ENCODE measurements at regions not wholly inside any gene's neighbourhood (a gene's known extent, or its start where the extent isn't known, plus 50 kb on each side); places are given as distances from the start of the nearest gene placed in this dataset.
A peak's percentile ranks its signal among the peaks of the same experiment; 100 is the strongest.
"Not testable (repeated sequence)": the region's sequence is repeated elsewhere in the genome, so short reads cannot be mapped to it uniquely, and the experiment has no call there.

DNA sequence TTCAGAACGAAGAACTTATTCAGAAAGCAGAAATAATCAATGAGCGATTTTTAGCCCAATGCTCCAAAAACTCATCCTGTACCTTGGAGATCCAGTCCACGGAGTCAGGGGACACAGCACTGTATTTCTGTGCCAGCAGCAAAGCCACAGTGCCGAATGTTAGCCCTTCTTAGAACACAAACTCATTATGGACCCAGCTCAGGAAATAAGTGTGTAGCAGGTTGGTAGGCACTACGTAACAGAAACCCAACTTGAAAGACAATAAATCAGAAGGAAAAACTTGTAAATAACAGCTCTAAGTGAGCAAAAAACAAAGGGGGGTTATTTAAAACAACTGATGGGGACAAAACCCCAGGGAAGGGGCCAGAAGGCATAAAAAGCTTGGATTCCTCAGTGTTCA lies 112.0 kb upstream of the PRSS1 start:
- DNase-seq (ENCODE audit: low spot score): no peak

DNA sequence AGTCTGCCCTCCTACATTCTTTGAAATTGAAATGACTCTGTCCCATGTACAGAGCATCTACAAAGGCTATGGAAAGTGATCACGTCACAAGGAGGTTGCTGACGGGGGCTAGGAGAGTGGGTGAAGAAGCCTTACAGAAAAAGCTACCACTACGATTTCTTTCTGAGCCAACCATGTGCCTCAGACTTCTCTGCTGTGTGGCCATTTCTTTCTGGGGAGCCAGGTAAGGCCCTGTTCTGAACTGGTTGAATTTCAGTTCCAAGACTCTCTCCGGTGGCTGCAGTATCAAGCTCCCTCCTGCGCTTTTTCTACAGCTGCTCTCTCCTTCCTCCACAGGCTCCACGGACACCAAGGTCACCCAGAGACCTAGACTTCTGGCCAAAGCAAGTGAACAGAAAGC lies 112.5 kb upstream of the PRSS1 start:
- DNase-seq (ENCODE audit: low spot score): no peak

GRCh38 chr7:142636107-142636506 lies 113.2 kb upstream of the PRSS1 start:
- DNase-seq (ENCODE audit: low spot score): not testable (repeated sequence)

- DNase-seq (ENCODE audit: low spot score): peak; percentile 68
Observed at GRCh38 chr7:142632271-142633134, 116.8 kb upstream of the PRSS1 start.

GRCh38 chr7:142629588-142630260 lies 119.5 kb upstream of the PRSS1 start:
- no peak for DNase-seq (ENCODE audit: low spot score)

- no peak for DNase-seq (ENCODE audit: low spot score)
Observed at GRCh38 chr7:142628945-142629344, 120.3 kb upstream of the PRSS1 start.

GRCh38 chr7:142627223-142627622 lies 122.0 kb upstream of the PRSS1 start:
- not testable (repeated sequence) for DNase-seq (ENCODE audit: low spot score)

DNA sequence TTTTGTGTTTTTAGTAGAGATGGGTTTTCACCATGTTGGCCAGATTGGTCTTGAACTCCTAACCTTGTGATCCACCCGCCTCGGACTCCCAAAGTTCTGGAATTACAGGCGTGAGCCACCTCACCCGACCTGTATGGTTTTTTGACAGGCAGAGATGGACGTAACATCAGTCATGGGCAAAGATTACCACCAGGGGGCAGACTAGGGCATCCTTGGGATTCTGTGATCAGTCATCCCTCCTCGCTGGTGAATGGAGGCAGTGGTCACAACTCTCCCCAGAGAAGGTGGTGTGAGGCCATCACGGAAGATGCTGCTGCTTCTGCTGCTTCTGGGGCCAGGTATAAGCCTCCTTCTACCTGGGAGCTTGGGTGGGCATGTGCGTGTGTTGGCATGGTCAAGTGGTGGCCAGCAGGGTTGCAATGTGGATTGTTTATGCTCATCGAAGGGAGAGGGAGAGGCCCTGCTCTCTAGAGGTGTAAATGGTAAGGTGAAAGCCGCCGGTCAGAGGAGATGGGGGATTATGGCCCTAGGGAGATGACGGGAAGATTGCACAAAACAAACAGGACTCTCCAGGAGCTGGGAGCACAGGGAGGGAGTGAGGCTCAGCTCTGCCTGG lies 122.7 kb upstream of the PRSS1 start:
- DNase-seq (ENCODE audit: low spot score): peak; percentile 73

- not testable (repeated sequence) for DNase-seq (ENCODE audit: low spot score)
Observed at GRCh38 chr7:142625216-142625615, 124.1 kb upstream of the PRSS1 start.

DNA sequence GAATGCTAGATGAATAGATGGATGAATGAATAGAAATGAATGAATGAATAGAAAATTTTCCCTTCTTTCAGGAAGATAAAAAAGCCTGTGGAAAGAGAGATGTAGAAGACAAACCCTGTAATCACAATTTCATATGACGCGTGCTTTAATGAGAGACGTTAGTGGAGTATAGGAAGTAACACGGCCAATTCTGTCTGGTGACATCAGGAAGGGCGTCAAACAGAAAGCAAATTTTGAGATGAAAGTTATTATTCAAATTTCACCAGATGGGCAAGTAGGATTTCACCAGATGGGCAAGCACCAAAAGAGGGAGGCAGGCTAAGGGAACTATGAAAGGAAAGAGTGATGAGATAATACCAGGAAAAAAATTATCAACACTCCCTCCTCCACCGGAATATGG lies 128.9 kb upstream of the PRSS1 start:
- DNase-seq (ENCODE audit: low spot score): no peak

GRCh38 chr7:142618655-142619351 lies 130.5 kb upstream of the PRSS1 start:
- no peak for DNase-seq (ENCODE audit: low spot score)

DNA sequence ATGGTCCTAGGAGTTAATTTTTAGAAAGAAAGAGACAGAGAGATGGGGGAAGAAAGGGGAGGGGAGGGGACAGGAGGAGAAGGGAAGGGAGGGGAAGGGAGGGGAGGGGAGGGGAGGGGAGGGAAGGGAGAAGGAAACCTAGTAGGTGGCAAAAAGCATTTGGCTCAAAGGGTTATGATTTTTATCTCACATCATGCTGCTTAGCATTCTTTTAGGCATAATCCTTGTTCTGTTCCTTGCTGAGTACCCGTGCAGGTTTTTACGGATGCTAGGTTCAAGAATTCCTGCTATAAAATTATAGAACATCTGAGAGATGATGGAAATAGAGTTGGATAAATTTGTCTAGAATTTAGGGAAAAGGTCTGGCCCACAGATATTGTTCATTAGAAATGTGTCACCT lies 132.4 kb upstream of the PRSS1 start:
- no peak for DNase-seq (ENCODE audit: low spot score)

- DNase-seq (ENCODE audit: low spot score): no peak
Observed at GRCh38 chr7:142616121-142616643, 133.1 kb upstream of the PRSS1 start.

DNA sequence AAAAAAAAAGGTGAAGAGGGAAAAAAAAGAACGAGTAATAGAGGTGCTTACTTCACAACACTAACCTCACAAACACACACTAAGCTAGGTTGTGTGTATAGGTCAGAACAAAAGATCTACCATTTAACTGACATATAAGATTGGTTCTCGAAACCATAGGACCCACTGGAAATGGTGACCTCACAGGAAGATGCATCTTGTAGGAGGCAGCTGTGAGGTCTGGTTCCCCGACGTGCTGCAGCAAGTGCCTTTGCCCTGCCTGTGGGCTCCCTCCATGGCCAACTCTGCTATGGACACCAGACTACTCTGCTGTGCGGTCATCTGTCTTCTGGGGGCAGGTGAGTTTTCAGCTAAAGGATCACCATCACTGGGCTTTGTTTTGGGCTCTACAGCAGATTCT lies 133.8 kb upstream of the PRSS1 start:
- DNase-seq (ENCODE audit: low spot score): no peak

GRCh38 chr7:142614116-142614515 lies 135.2 kb upstream of the PRSS1 start:
- no peak for DNase-seq (ENCODE audit: low spot score)

GRCh38 chr7:142612237-142612881 lies 136.9 kb upstream of the PRSS1 start:
- no peak for DNase-seq (ENCODE audit: low spot score)

- DNase-seq (ENCODE audit: low spot score): peak; percentile 57
Observed at GRCh38 chr7:142611566-142612236, 137.6 kb upstream of the PRSS1 start.

GRCh38 chr7:142608630-142609428 lies 140.4 kb upstream of the PRSS1 start:
- DNase-seq (ENCODE audit: low spot score): no peak

DNA sequence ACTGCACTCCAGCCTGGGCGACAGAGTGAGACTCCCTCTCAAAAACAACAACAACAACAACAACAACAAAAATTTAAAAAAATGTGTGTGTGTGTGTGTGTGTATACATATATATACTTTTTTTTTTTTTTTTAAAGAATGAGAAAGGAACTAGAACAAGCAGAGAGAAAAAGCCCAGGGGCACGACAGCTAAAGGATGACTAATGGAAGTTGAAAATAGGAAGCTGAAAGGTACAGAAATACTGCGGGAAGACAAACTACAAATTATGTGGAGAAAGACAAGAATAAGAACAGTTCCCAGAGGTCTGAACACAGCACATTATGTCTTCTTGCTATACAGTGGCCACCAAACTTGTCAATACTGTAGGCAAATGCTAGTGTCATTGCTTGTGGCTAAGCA lies 141.9 kb upstream of the PRSS1 start:
- no peak for DNase-seq (ENCODE audit: low spot score)

DNA sequence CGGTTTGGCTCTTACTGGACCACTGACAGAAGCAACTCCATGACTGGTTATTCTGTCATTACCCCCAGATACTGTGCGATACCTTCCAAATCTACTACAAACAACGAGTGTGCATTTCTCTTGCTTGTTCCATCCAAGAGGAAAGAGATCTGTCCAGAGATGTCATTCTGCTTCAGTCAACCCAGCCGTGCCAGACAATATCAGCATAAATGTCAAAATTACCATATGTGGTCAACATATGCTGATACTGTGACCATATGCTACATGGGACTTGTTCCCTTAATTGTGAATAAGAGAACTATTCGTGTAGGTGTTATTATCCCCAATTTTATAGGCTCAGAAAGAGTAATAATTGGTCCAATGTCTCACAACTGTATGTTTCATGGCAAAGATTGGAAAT lies 143.2 kb upstream of the PRSS1 start:
- DNase-seq (ENCODE audit: low spot score): no peak
